Body of pancreas (tissue), 4 donors: ENCODE measurements at regions not wholly inside any gene's neighbourhood (a gene's known extent, or its start where the extent isn't known, plus 50 kb on each side); places are given as distances from the start of the nearest gene placed in this dataset.

Experiments
- ATAC-seq: fragments of 150-250 bp; one replicate; pipeline ENCODE4 v1.9.1; 2016
- DNase-seq, 4 donors: peaks; one replicate each; pipeline ENCODE4 v3.0.0-alpha.2; 2019
- H3K27ac ChIP-seq, 4 donors: fragments of 200-600 bp; sonication (generic); 1 replicate in 3 of 4; 2 replicates in 1 of 4; pipeline versions ENCODE4 v1.5.1 to v1.6.1; 2016 to 2019; ENCODE audit warnings: mild to moderate bottlenecking in 1 of 4, mixed read lengths in 1 of 4, moderate library complexity in 1 of 4
- H3K27me3 ChIP-seq, 2 donors: fragments of 200-600 bp; sonication (generic); one replicate each; pipeline ENCODE4 v1.6.0; 2016; ENCODE audit warnings: mild to moderate bottlenecking in 1 of 2
- H3K36me3 ChIP-seq, 2 donors: fragments of 200-600 bp; sonication (generic); replicated peaks in 1 of 2; 2 replicates each; pipeline ENCODE4 v1.5.1; 2016; ENCODE audit warnings: low read depth in 2 of 2; ENCODE audit not compliant: insufficient read depth in 1 of 2
- H3K4me1 ChIP-seq: fragments of 200-600 bp; sonication (generic); one replicate; pipeline ENCODE4 v1.6.0; 2016
- H3K4me3 ChIP-seq, 2 donors: fragments of 200-600 bp; sonication (generic); 1 replicate in 1 of 2; 2 replicates in 1 of 2; pipeline ENCODE4 v1.5.1; 2016 to 2019
- H3K9me3 ChIP-seq, 3 donors: fragments of 200-600 bp; sonication (generic); 1 replicate in 2 of 3; 2 replicates in 1 of 3; pipeline ENCODE4 v1.5.1; 2016
- POLR2A ChIP-seq, 3 donors: fragments of 450-650 bp; IDR thresholded peaks; one replicate each; pipeline ENCODE4 v1.6.1; 2016; ENCODE audit warnings: antibody characterized with exemption in 3 of 3, mild to moderate bottlenecking in 2 of 3
- WGBS, 2 donors: methylation state at CpG; one replicate each; pipeline ENCODE4 v1.1.5; 2017; 5-methylcytosine and 5-hydroxymethylcytosine counted together
- intact Hi-C: fragments of 100-400 bp; cut with DNase I; formaldehyde crosslinking; loops from one replicate; pipeline ENCODE4 v1.15.1; 2023
- TF ChIP-seq, protein P1 (sequence below), 7 experiments: fragments of 450-650 bp in 4 of 7; fragments of 200-600 bp in 3 of 7; sonication (generic) in 3 of 7; IDR thresholded peaks; one replicate each; pipeline ENCODE4 v1.5.1; 2016 to 2019; ENCODE audit warnings: antibody characterized with exemption in 7 of 7

GRCh38 chr18:50456285-50456684 is 81.4 kb downstream of the SKA1 start:
- TF ChIP-seq POLR2A (IDR thresholded peaks at IDR 0.05): no peak
- TF ChIP-seq, protein P1, sequence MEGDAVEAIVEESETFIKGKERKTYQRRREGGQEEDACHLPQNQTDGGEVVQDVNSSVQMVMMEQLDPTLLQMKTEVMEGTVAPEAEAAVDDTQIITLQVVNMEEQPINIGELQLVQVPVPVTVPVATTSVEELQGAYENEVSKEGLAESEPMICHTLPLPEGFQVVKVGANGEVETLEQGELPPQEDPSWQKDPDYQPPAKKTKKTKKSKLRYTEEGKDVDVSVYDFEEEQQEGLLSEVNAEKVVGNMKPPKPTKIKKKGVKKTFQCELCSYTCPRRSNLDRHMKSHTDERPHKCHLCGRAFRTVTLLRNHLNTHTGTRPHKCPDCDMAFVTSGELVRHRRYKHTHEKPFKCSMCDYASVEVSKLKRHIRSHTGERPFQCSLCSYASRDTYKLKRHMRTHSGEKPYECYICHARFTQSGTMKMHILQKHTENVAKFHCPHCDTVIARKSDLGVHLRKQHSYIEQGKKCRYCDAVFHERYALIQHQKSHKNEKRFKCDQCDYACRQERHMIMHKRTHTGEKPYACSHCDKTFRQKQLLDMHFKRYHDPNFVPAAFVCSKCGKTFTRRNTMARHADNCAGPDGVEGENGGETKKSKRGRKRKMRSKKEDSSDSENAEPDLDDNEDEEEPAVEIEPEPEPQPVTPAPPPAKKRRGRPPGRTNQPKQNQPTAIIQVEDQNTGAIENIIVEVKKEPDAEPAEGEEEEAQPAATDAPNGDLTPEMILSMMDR (IDR thresholded peaks at IDR 0.05): no peak
- Histone ChIP-seq H3K9me3 (no peaks in the 10 kb centered on the region), H3K4me1 (no peaks in the 10 kb centered on the region), H3K4me3 (no peak overlapping the region), H3K27ac (no peak overlapping the region), H3K36me3 (no peaks in the 10 kb centered on the region), H3K27me3 (no peaks in the 10 kb centered on the region)
- WGBS, 2 donors: 80 to 84% methylated on average over 4 of the region's 4 CpGs
- no peak for DNase-seq
- ATAC-seq: no peak
- intact Hi-C loops: no loop called here

DNA sequence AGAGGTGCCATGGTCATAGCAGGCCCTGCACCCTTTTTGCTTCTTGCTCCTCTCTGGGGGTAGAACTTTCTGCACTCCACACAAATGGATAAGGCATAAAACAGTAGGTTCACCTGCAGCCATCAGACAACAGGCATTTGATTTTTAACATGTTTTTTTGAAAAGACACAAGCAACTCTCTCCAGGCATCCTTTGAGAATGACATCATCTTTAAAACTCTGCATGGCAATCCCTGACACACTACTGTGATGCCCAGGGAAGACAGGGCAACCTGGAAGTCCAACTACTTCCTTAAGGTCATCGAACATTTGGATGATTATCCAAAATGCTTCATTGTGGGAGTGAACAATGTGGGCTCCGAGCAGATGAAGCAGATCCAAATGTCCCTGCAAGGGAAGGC is 82.8 kb downstream of the SKA1 start:
- Histone ChIP-seq H3K36me3 (no peaks in the 10 kb centered on the region), H3K27ac (no peak overlapping the region), H3K4me1 (no peaks in the 10 kb centered on the region), H3K4me3 (no peak overlapping the region), H3K27me3 (no peaks in the 10 kb centered on the region), H3K9me3 (no peaks in the 10 kb centered on the region)
- ATAC-seq (no peak), DNase-seq (no peak)
- 65 to 94% methylated on average over 2 of the region's 2 CpGs for WGBS, 2 donors
- intact Hi-C loops: no loop called here
- TF ChIP-seq, protein P1 (IDR thresholded peaks at IDR 0.05): no peak
- TF ChIP-seq POLR2A (IDR thresholded peaks at IDR 0.05): no peak

DNA sequence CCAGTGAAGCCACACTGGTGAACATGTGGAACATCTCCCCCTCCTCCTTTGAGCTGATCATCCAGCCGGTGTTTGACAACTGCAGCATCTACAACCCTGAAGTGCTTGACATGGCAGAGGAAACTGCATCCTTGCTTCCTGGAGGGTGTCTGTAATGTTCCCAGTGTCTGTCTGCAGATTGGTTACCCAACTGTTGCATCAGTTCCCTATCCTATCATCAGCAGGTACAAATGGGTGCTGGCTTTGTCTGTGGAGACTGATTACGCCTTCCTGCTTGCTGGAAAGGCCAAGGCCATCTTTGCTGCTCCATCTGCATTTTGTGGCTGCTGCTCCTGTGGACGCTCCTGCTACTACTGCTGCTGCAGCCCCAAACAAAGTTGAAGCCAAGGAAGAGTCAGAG is 83.5 kb downstream of the SKA1 start:
- Histone ChIP-seq H3K4me1 (no peaks in the 10 kb centered on the region), H3K27ac (no peak overlapping the region), H3K27me3 (no peaks in the 10 kb centered on the region), H3K9me3 (no peaks in the 10 kb centered on the region), H3K36me3 (no peaks in the 10 kb centered on the region), H3K4me3 (no peak overlapping the region)
- intact Hi-C loops: no loop called here
- TF ChIP-seq, protein P1 (IDR thresholded peaks at IDR 0.05): no peak
- no peak for TF ChIP-seq POLR2A (IDR thresholded peaks at IDR 0.05)
- ATAC-seq: no peak
- 84 to 87% methylated on average over 2 to 3 of the region's 3 CpGs for WGBS, 2 donors
- no peak for DNase-seq

DNA sequence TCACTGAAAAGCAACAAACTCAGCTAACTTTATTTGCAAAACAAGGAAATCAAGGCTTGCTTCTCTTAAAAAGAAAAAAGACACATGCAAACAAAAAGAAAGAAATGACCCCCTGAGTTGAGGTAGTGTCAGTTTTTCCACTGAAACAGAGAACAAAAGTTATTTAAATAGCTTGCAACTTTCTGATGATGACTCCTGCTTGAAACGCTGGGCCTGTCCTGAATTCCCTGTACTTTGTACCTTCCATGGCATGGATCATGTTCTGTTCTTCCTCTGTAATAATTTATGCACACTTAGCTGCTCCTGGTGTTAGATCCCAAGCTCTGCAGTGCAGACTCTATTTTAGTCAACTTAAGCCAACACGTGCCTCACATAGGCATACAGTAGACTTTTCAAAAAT is 84.0 kb downstream of the SKA1 start:
- H3K36me3 ChIP-seq: no peaks in the 10 kb centered on the region
- no peak overlapping the region for H3K27ac ChIP-seq
- intact Hi-C loops: no loop called here
- TF ChIP-seq, protein P1 (IDR thresholded peaks at IDR 0.05): no peak
- TF ChIP-seq POLR2A (IDR thresholded peaks at IDR 0.05): no peak
- DNase-seq (no peak), ATAC-seq (no peak)
- no peak overlapping the region for H3K4me3 ChIP-seq
- H3K9me3 ChIP-seq: no peaks in the 10 kb centered on the region
- H3K27me3 ChIP-seq: no peaks in the 10 kb centered on the region
- H3K4me1 ChIP-seq: no peaks in the 10 kb centered on the region
- 61 to 77% methylated on average over 2 of the region's 2 CpGs for WGBS, 2 donors

DNA sequence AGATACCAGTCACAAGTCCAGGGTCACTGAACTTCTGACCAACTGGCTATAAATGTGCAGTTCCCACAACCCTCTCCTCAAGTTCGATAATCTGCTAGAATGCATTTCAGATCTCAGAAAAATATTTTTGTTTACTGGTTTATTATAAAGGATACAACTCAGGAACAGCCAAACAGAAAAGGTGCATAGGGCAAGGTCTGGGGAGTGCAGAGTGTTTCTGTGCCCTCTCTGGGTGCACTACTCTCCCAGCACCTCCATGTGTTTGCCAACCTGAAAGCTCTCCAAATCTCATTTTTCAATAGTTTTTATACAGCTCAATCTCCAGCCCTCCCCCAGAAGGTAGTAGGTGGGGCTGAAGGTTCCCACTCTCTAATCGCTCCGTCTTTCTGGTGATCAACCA is 85.2 kb downstream of the SKA1 start:
- no peak for TF ChIP-seq POLR2A (IDR thresholded peaks at IDR 0.05)
- TF ChIP-seq, protein P1 (IDR thresholded peaks at IDR 0.05): no peak
- no peaks in the 10 kb centered on the region for H3K9me3 ChIP-seq
- no peak for DNase-seq
- no peak for ATAC-seq
- no peak overlapping the region for H3K4me3 ChIP-seq
- no peak overlapping the region for H3K27ac ChIP-seq
- intact Hi-C loops: no loop called here
- no peaks in the 10 kb centered on the region for H3K4me1 ChIP-seq
- 84 to 86% methylated on average over 3 of the region's 3 CpGs for WGBS, 2 donors
- H3K36me3 ChIP-seq: no peaks in the 10 kb centered on the region
- H3K27me3 ChIP-seq: no peaks in the 10 kb centered on the region
